NOMO-1 treated with DMSO at 0.1 percent for 48 hours (cell line): ENCODE measurements at regions not wholly inside any gene's neighbourhood (a gene's known extent, or its start where the extent isn't known, plus 50 kb on each side); places are given as distances from the start of the nearest gene placed in this dataset.
"Not testable (repeated sequence)": the region's sequence is repeated elsewhere in the genome, so short reads cannot be mapped to it uniquely, and the experiment has no call there.

Experiments
- DNase-seq: peaks from one replicate; lab custom pipeline; 2025; ENCODE audit not compliant: unreplicated experiment; lab: John Stamatoyannopoulos, UW

GRCh38 chr16:17032332-17032731 lies 438.4 kb downstream of the XYLT1 start:
- no peak for DNase-seq

GRCh38 chr16:17034477-17035252 lies 436.1 kb downstream of the XYLT1 start:
- DNase-seq, result no peak

GRCh38 chr16:17037499-17037898 lies 433.3 kb downstream of the XYLT1 start:
- DNase-seq, result no peak

GRCh38 chr16:17038415-17038814 lies 432.3 kb downstream of the XYLT1 start:
- DNase-seq, result no peak

DNA sequence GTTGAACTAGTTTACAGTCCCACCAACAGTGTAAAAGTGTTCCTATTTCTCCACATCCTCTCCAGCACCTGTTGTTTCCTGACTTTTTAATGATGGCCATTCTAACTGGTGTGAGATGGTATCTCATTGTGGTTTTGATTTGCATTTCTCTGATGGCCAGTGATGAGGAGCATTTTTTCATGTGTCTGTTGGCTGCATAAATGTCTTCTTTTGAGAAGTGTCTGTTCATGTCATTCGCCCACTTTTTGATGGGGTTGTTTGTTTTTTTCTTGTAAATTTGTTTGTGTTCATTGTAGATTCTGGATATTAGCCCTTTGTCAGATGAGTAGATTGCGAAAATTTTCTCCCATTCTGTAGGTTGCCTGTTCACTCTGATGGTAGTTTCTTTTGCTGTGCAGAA lies 421.7 kb downstream of the XYLT1 start:
- DNase-seq, result not testable (repeated sequence)

DNA sequence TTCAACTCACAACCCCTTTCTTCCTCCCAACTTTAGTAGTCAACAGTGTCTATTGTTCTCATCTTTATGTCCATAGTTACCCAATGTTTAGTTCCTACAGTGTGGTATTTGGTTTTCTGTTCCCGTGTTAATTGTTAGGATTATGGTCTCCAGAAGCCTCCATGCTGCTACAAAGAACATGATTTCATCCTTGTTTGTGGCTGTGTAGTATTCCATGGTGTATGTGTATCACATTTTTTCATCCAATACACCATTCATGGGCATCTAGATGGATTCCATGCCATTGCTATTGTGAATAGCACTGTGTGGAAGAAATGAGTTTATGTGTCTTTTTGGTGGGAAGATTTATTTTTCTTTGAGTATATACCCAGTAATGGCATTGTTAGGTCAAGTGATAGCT lies 420.3 kb downstream of the XYLT1 start:
- no peak for DNase-seq
